ENCODE measurements at regions not wholly inside any gene's neighbourhood (a gene's known extent, or its start where the extent isn't known, plus 50 kb on each side); places are given as distances from the start of the nearest gene placed in this dataset.
"Not testable (repeated sequence)": the region's sequence is repeated elsewhere in the genome, so short reads cannot be mapped to it uniquely, and the experiment has no call there.

DNA sequence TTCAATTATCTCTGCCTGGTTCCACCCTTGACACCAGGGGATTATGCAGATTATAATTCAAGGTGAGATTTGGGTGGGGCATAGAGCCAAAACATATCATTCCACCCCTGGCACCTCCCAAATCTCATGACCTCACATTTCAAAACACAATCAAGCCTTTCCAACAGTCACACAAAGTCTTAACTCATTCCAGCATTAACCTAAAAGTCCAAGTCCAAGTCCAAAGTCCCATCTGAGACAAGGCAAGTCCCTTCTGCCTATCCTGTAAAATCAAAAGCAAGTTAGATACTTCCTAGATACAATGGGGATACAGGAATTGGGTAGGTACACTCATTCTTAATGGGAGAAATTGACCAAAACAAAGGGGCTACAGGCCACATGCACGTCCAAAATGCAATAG, 73.7 kb upstream of the SLC24A3 start:
- 29 to 50% (median 43%) methylated on average over 1 of the region's 1 CpG for WGBS, 4 donors
- intact Hi-C loops (cut with DNase I), result loop anchor here in 1 of 10 donors (10.0 kb wide), 1 partner anchor 944 kb away; no protein-coding TSS in a partner anchor
- Histone ChIP-seq H3K9me3 (peaks cover 0 to 12% (median 0%) of the 10 kb centered on the region in 12 donors), H3K27me3 (no peaks in the 10 kb centered on the region), H3K4me3 (no peak overlapping the region), H3K36me3 (no peaks in the 10 kb centered on the region), H3K4me1 (no peaks in the 10 kb centered on the region), H3K27ac (no peak overlapping the region)
- TF ChIP-seq POLR2A (IDR thresholded peaks at IDR 0.05), result no peak
- TF ChIP-seq, protein P1, sequence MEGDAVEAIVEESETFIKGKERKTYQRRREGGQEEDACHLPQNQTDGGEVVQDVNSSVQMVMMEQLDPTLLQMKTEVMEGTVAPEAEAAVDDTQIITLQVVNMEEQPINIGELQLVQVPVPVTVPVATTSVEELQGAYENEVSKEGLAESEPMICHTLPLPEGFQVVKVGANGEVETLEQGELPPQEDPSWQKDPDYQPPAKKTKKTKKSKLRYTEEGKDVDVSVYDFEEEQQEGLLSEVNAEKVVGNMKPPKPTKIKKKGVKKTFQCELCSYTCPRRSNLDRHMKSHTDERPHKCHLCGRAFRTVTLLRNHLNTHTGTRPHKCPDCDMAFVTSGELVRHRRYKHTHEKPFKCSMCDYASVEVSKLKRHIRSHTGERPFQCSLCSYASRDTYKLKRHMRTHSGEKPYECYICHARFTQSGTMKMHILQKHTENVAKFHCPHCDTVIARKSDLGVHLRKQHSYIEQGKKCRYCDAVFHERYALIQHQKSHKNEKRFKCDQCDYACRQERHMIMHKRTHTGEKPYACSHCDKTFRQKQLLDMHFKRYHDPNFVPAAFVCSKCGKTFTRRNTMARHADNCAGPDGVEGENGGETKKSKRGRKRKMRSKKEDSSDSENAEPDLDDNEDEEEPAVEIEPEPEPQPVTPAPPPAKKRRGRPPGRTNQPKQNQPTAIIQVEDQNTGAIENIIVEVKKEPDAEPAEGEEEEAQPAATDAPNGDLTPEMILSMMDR (IDR thresholded peaks at IDR 0.05), result no peak
- no peak for DNase-seq
- ATAC-seq, result no peak

DNA sequence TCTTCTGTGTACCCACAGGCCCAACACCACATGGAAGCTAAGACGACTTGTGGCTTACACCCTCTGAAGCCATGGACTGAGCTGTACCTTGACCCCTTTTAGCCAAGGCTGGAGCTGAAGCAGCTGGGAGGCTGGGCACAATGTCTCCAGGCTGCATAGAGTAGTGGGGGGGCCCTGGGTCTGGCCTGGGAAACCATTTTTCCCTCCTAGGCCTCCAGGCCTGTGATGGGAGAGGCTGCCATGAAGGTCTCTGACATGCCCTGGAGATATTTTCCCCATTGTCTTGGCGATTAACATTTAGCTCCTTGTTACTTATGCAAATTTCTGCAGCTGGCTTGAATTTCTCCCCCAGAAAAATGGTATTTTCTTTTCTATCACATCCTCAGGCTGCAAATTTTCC, 72.9 kb upstream of the SLC24A3 start:
- not testable (repeated sequence) for H3K27me3 ChIP-seq, ATAC-seq, H3K4me1 ChIP-seq, H3K27ac ChIP-seq, H3K4me3 ChIP-seq, DNase-seq, H3K36me3 ChIP-seq
- intact Hi-C loops (cut with DNase I), result loop anchor here in 1 of 10 donors (10.0 kb wide), 1 partner anchor 945 kb away; no protein-coding TSS in a partner anchor
- peaks cover 0 to 11% (median 0%) of the 10 kb centered on the region in 12 donors for H3K9me3 ChIP-seq
- 63 to 71% (median 67%) methylated on average over 2 of the region's 2 CpGs for WGBS, 4 donors

DNA sequence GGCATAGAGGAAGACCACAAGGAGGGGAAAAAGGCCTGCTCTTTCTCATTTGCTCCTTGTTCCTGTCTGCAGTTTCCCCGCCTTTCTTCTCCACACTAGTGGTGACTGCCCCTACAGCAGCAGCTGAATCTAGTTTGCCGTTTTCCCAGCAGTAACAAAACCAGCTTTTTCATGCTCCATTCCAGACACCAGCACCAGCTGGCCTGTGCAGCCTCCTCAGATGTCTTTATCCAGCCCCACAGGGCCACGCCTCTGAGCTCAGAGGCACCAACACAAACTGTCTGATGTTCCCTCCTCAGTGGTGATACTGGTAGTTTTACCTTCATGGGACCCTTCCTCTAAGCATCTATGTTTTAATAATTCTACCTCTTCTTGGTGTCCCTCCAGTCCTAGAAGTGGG, 70.4 kb upstream of the SLC24A3 start:
- no peak for DNase-seq
- H3K36me3 ChIP-seq, result no peaks in the 10 kb centered on the region
- peaks cover 0 to 7% (median 0%) of the 10 kb centered on the region in 12 donors for H3K9me3 ChIP-seq
- no peaks in the 10 kb centered on the region for H3K27me3 ChIP-seq
- no peak for ATAC-seq
- H3K4me3 ChIP-seq, result no peak overlapping the region
- intact Hi-C loops (cut with DNase I), result no loop called here
- H3K4me1 ChIP-seq, result no peaks in the 10 kb centered on the region
- 51 to 62% (median 60%) methylated on average over 3 of the region's 3 CpGs for WGBS, 4 donors
- TF ChIP-seq, protein P1 (IDR thresholded peaks at IDR 0.05), result no peak
- no peak for TF ChIP-seq POLR2A (IDR thresholded peaks at IDR 0.05)
- no peak overlapping the region for H3K27ac ChIP-seq

DNA sequence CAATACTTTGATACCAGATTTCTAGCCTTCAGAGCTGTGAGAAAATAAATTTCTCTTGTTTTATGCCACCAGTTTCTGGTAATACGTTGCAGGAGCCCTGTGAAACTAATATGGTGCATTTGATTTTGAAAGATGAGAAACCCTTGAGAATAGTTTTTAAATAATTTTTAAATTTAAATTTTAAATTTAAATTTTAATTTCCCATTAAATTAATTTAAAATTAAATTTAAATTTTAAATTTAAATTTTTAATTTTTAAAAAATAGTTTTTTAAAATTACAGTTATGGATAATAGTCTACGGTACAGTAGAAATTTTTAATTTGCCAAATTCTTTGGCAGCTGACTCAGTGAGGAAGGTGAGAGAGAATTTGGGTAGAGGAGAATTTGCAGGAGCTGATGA, 68.6 kb upstream of the SLC24A3 start:
- H3K9me3 ChIP-seq, result peaks cover 0 to 7% (median 0%) of the 10 kb centered on the region in 12 donors
- TF ChIP-seq, protein P1 (IDR thresholded peaks at IDR 0.05), result no peak
- no peak for TF ChIP-seq POLR2A (IDR thresholded peaks at IDR 0.05)
- no peak overlapping the region for H3K4me3 ChIP-seq
- no peak for DNase-seq
- WGBS, 4 donors, result 90 to 95% (median 91%) methylated on average over 2 of the region's 2 CpGs
- ATAC-seq, result no peak
- intact Hi-C loops (cut with DNase I), result no loop called here
- no peaks in the 10 kb centered on the region for H3K4me1 ChIP-seq
- no peaks in the 10 kb centered on the region for H3K36me3 ChIP-seq
- no peak overlapping the region for H3K27ac ChIP-seq
- H3K27me3 ChIP-seq, result no peaks in the 10 kb centered on the region

DNA sequence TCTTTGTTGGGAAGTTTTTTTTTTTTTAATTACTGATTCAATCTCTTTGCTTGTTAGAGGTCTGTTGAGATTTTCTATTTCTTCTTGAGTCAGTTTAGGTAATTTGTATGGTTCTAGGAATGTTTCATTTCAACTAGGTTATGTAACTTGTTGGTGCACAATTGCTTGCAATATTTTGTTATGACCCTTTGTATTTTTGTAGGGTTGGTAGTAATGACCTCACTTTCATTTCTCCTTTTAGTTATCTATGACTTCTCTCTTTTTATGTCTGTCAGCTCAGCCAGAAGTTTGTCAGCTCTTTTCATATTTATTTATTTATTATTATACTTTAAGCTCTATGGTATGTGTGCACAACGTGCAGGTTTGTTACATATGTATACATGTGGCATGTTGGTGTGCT, 51.1 kb upstream of the SLC24A3 start:
- intact Hi-C loops (cut with DNase I), result no loop called here
- H3K36me3 ChIP-seq, result no peaks in the 10 kb centered on the region
- H3K4me3 ChIP-seq, result no peak overlapping the region
- TF ChIP-seq, protein P1 (IDR thresholded peaks at IDR 0.05), result no peak
- no peak for TF ChIP-seq POLR2A (IDR thresholded peaks at IDR 0.05)
- no peak overlapping the region for H3K27ac ChIP-seq
- ATAC-seq, result no peak
- peaks cover 0 to 11% (median 0%) of the 10 kb centered on the region in 12 donors for H3K9me3 ChIP-seq
- DNase-seq, result no peak
- WGBS, 4 donors, result 97 to 100% (median 99%) methylated on average over 1 of the region's 1 CpG
- H3K4me1 ChIP-seq, result no peaks in the 10 kb centered on the region
- H3K27me3 ChIP-seq, result no peaks in the 10 kb centered on the region

Data from heart left ventricle (tissue), 16 donors.